Body of pancreas (tissue), 4 donors: ENCODE measurements at regions not wholly inside any gene's neighbourhood (a gene's known extent, or its start where the extent isn't known, plus 50 kb on each side); places are given as distances from the start of the nearest gene placed in this dataset.

Source experiments
- POLR2A ChIP-seq, 3 donors: fragments of 450-650 bp; IDR thresholded peaks; one replicate each; pipeline ENCODE4 v1.6.1; 2016; ENCODE audit warnings: antibody characterized with exemption in 3 of 3, mild to moderate bottlenecking in 2 of 3
- TF ChIP-seq, protein P1 (sequence below), 7 experiments: fragments of 450-650 bp in 4 of 7; fragments of 200-600 bp in 3 of 7; sonication (generic) in 3 of 7; IDR thresholded peaks; one replicate each; pipeline ENCODE4 v1.5.1; 2016 to 2019; ENCODE audit warnings: antibody characterized with exemption in 7 of 7

- TF ChIP-seq, protein P1, sequence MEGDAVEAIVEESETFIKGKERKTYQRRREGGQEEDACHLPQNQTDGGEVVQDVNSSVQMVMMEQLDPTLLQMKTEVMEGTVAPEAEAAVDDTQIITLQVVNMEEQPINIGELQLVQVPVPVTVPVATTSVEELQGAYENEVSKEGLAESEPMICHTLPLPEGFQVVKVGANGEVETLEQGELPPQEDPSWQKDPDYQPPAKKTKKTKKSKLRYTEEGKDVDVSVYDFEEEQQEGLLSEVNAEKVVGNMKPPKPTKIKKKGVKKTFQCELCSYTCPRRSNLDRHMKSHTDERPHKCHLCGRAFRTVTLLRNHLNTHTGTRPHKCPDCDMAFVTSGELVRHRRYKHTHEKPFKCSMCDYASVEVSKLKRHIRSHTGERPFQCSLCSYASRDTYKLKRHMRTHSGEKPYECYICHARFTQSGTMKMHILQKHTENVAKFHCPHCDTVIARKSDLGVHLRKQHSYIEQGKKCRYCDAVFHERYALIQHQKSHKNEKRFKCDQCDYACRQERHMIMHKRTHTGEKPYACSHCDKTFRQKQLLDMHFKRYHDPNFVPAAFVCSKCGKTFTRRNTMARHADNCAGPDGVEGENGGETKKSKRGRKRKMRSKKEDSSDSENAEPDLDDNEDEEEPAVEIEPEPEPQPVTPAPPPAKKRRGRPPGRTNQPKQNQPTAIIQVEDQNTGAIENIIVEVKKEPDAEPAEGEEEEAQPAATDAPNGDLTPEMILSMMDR (IDR thresholded peaks at IDR 0.05) = no peak
- no peak for TF ChIP-seq POLR2A (IDR thresholded peaks at IDR 0.05)
Measured at GRCh38 chr12:116414891-116415290, 137.4 kb upstream of the MED13L start.
